Esophagus muscularis mucosa (tissue), 4 donors: ENCODE measurements at regions not wholly inside any gene's neighbourhood (a gene's known extent, or its start where the extent isn't known, plus 50 kb on each side); places are given as distances from the start of the nearest gene placed in this dataset.

Source experiments
- CTCF ChIP-seq, 3 experiments: fragments of 200-600 bp in 2 of 3; fragments of 450-650 bp in 1 of 3; sonication (generic) in 2 of 3; IDR thresholded peaks; one replicate each; pipeline ENCODE4 v1.5.1; 2017 to 2019; ENCODE audit warnings: antibody characterized with exemption in 3 of 3, mild to moderate bottlenecking in 2 of 3, moderate library complexity in 1 of 3
- EP300 ChIP-seq: sonication (generic); formaldehyde crosslinking; IDR thresholded peaks from one replicate; pipeline ENCODE4 v1.6.1; 2017; ENCODE audit warnings: antibody characterized with exemption
- POLR2A ChIP-seq: fragments of 450-650 bp; IDR thresholded peaks from one replicate; pipeline ENCODE4 v1.6.1; 2017; ENCODE audit warnings: antibody characterized with exemption, moderate library complexity, mild to moderate bottlenecking, low read depth
- POLR2AphosphoS5 ChIP-seq, 2 donors: sonication (generic); formaldehyde crosslinking; IDR thresholded peaks; one replicate each; pipeline ENCODE4 v1.6.1; 2017; ENCODE audit warnings: antibody characterized with exemption in 2 of 2

DNA sequence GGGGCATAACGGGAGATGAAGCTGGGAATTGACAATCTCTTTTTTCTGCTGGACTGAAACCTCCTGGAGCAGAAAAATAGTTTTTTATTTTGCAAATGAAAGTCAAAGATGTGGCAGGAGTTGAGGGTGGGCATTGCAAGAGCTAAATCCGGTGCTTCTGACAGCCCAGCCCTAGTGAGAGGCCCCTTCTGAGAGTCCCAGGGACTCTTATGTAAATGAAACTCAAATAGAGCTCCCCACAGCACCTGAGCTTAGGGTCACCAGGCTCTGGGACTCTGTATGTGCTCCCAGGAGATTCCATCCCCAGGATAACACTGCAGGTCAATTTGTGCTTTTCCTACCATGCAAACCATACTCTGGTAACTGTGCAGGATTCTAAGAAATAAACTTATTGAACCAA, 192.8 kb downstream of the ANKRD30B start:
- TF ChIP-seq CTCF (IDR thresholded peaks at IDR 0.05): no peak
- no peak for TF ChIP-seq EP300
- no peak for TF ChIP-seq POLR2A
- no peak for TF ChIP-seq POLR2AphosphoS5 (IDR thresholded peaks at IDR 0.05)
